HCT116 (cell line): ENCODE measurements at regions not wholly inside any gene's neighbourhood (a gene's known extent, or its start where the extent isn't known, plus 50 kb on each side); places are given as distances from the start of the nearest gene placed in this dataset.

ENCODE experiments used
- ATAC-seq: fragments of 200-7000 bp; cut with Tn5 transposase; 2 replicates; pipeline ENCODE4 v1.9.1; 2020; ENCODE audit warnings: mild to moderate bottlenecking, moderate library complexity
- BruUV-seq: library from RNA; stranded (reverse); fragments of 400-500 nt; replicated peaks from 2 replicates; lab custom pipeline; 2021; lab: Mats Ljungman, UMichigan
- CTCF ChIA-PET: fragments of 300-600 bp; sonication (Branson Sonifier 250); formaldehyde crosslinking; loops from one replicate; lab custom pipeline; 2021; ENCODE audit warnings: antibody characterized with exemption; lab: Charles Lee
- POLR2A ChIA-PET: fragments of 300-600, 350-600 bp; sonication (Branson Sonifier 250); formaldehyde crosslinking; loops from one replicate; lab custom pipeline; 2021; ENCODE audit warnings: antibody characterized with exemption; lab: Charles Lee
- RAD21 ChIA-PET, 2 experiments: fragments of 300-600 bp; sonication (Branson Sonifier 250); formaldehyde crosslinking; loops; one replicate each; lab custom pipeline; 2023; ENCODE audit warnings: low total read pairs in 2 of 2; ENCODE audit not compliant: uncharacterized antibody in 2 of 2, unreplicated experiment in 2 of 2, low non-redundant PET in 1 of 2; lab: Charles Lee
- DNase-seq: peaks from one replicate; pipeline ENCODE4 v3.0.0-alpha.2; 2010; ENCODE audit warnings: low read depth, low spot score
- H2AFZ ChIP-seq: fragments of 200-600 bp; shearing (Covaris generic), sonication (generic); 2 replicates; pipeline ENCODE4 v1.6.1; 2017; ENCODE audit warnings: low read depth, mixed run types, mixed read lengths, antibody characterized with exemption, low read length; ENCODE audit not compliant: poor library complexity, severe bottlenecking
- H3K27ac ChIP-seq: 2 replicates; pipeline ENCODE4 v1.5.1; 2012; ENCODE audit warnings: low read depth, low read length
- H3K27me3 ChIP-seq: fragments of 200-600 bp; sonication (generic); 2 replicates; pipeline ENCODE4 v1.6.1; 2016; ENCODE audit warnings: mixed run types, low read length, mixed read lengths; ENCODE audit not compliant: insufficient read depth
- H3K36me3 ChIP-seq, 2 experiments: fragments of 200-500 bp in 1 of 2; fragments of 200-600 bp in 1 of 2; sonication (Bioruptor generic) in 1 of 2; sonication (generic) in 1 of 2; 2 replicates each; pipeline versions ENCODE4 v1.5.1 to v1.6.1; 2014 to 2016; ENCODE audit warnings: low read length in 2 of 2, inconsistent platforms in 1 of 2, mixed read lengths in 1 of 2, mixed run types in 1 of 2; ENCODE audit not compliant: insufficient read depth in 2 of 2, control insufficient read depth in 1 of 2
- H3K4me1 ChIP-seq, 2 experiments: fragments of 200-600 bp in 1 of 2; sonication (generic) in 1 of 2; 2 replicates each; pipeline versions ENCODE4 v1.5.1 to v1.6.1; 2012 to 2017; ENCODE audit warnings: low read length in 2 of 2, inconsistent platforms in 1 of 2, mild to moderate bottlenecking in 1 of 2, mixed read lengths in 1 of 2, mixed run types in 1 of 2, moderate library complexity in 1 of 2; ENCODE audit not compliant: insufficient read depth in 2 of 2, control insufficient read depth in 1 of 2
- H3K4me2 ChIP-seq: fragments of 200-600 bp; sonication (generic); 2 replicates; pipeline ENCODE4 v1.6.1; 2017; ENCODE audit warnings: mixed run types, low read length, mixed read lengths
- H3K4me3 ChIP-seq, 2 experiments: fragments of 200-600 bp in 1 of 2; sonication (generic) in 1 of 2; replicated peaks in 1 of 2; 2 replicates each; pipeline ENCODE4 v1.5.1; 2011 to 2016; ENCODE audit warnings: low read length in 2 of 2, control low read depth in 1 of 2, low read depth in 1 of 2, mild to moderate bottlenecking in 1 of 2, mixed read lengths in 1 of 2, mixed run types in 1 of 2
- H3K79me2 ChIP-seq: fragments of 200-600 bp; sonication (generic); 2 replicates; pipeline ENCODE4 v1.6.1; 2017; ENCODE audit warnings: mild to moderate bottlenecking, mixed run types, low read length, moderate library complexity, mixed read lengths; ENCODE audit not compliant: insufficient read depth
- H3K9ac ChIP-seq: fragments of 200-600 bp; sonication (generic); 2 replicates; pipeline ENCODE4 v1.6.1; 2016; ENCODE audit warnings: low read length, mixed read lengths
- H3K9me2 ChIP-seq: fragments of 200-600 bp; sonication (generic), shearing (Covaris generic); 2 replicates; pipeline ENCODE4 v1.6.1; 2017; ENCODE audit warnings: mixed run types, mild to moderate bottlenecking, moderate library complexity; ENCODE audit not compliant: insufficient read depth
- H3K9me3 ChIP-seq, 2 experiments: fragments of 200-500 bp in 1 of 2; fragments of 200-600 bp in 1 of 2; sonication (Bioruptor generic) in 1 of 2; sonication (generic) in 1 of 2; 2 replicates each; pipeline ENCODE4 v1.6.1; 2014 to 2017; ENCODE audit warnings: low read length in 2 of 2, mixed read lengths in 2 of 2, inconsistent platforms in 1 of 2, low read depth in 1 of 2, mild to moderate bottlenecking in 1 of 2, mixed run types in 1 of 2, moderate library complexity in 1 of 2; ENCODE audit not compliant: control insufficient read depth in 1 of 2, insufficient read depth in 1 of 2
- H4K20me1 ChIP-seq: fragments of 200-600 bp; sonication (generic), shearing (Covaris generic); 2 replicates; pipeline ENCODE4 v1.6.1; 2017; ENCODE audit warnings: mixed run types, mild to moderate bottlenecking, moderate library complexity; ENCODE audit not compliant: insufficient read depth
- ATF3 ChIP-seq: IDR thresholded peaks from 2 replicates; pipeline ENCODE4 v1.6.1; 2012
- CBX3 ChIP-seq: IDR thresholded peaks from 2 replicates; pipeline ENCODE4 v1.6.1; 2012; ENCODE audit warnings: low read depth
- EGR1 ChIP-seq: IDR thresholded peaks from 2 replicates; pipeline ENCODE4 v1.6.1; 2012; ENCODE audit warnings: low read depth
- EZH2 ChIP-seq: fragments of 200-600 bp; sonication (generic); IDR thresholded peaks from 2 replicates; pipeline ENCODE4 v1.6.1; 2017; ENCODE audit warnings: antibody characterized with exemption, mixed run types
- JUND ChIP-seq: IDR thresholded peaks from 2 replicates; pipeline ENCODE4 v1.6.1; 2012
- POLR2AphosphoS5 ChIP-seq: IDR thresholded peaks from 2 replicates; pipeline ENCODE4 v1.6.1; 2011; ENCODE audit warnings: mild to moderate bottlenecking, low read depth, low read length, moderate library complexity
- RAD21 ChIP-seq: IDR thresholded peaks from 2 replicates; pipeline ENCODE4 v1.6.1; 2012; ENCODE audit warnings: low read depth, mild to moderate bottlenecking
- SIN3A ChIP-seq: IDR thresholded peaks from 2 replicates; pipeline ENCODE4 v1.6.1; 2012; ENCODE audit warnings: low read depth
- SP1 ChIP-seq: IDR thresholded peaks from 2 replicates; pipeline ENCODE4 v1.6.1; 2012; ENCODE audit warnings: low read depth
- SRF ChIP-seq: IDR thresholded peaks from 2 replicates; pipeline ENCODE4 v1.6.1; 2012; ENCODE audit warnings: low read depth
- TCF7L2 ChIP-seq: IDR thresholded peaks from 2 replicates; pipeline ENCODE4 v1.7.0; 2011; ENCODE audit warnings: borderline replicate concordance, inconsistent platforms; ENCODE audit not compliant: insufficient read depth, insufficient read length; ENCODE audit errors: extremely low read depth
- YY1 ChIP-seq: IDR thresholded peaks from 2 replicates; pipeline ENCODE4 v1.6.1; 2011; ENCODE audit warnings: low read length, low read depth, moderate library complexity, mild to moderate bottlenecking; ENCODE audit not compliant: insufficient replicate concordance; ENCODE audit errors: extremely low read depth
- ZBTB33 ChIP-seq: IDR thresholded peaks from 2 replicates; pipeline ENCODE4 v1.6.1; 2011; ENCODE audit warnings: mild to moderate bottlenecking, low read length, moderate library complexity; ENCODE audit not compliant: insufficient replicate concordance; ENCODE audit errors: extremely low read depth
- ZFX ChIP-seq: fragments of 450-650 bp; IDR thresholded peaks from 2 replicates; pipeline ENCODE4 v1.6.1; 2017
- intact Hi-C: fragments of 100-400 bp; cut with micrococcal nuclease; formaldehyde crosslinking; loops from 2 replicates; pipeline ENCODE4 v1.10.0; 2022

GRCh38 chr5:56512313-56512996 lies 279.3 kb upstream of the ANKRD55 start (continued):
- TF ChIP-seq EGR1 (no peak), ZFX (no peak), ZBTB33 (no peak), JUND (no peak), POLR2AphosphoS5 (no peak), TCF7L2 (no peak)
- TF ChIP-seq, all 23 proteins: peak for 0

GRCh38 chr5:56511326-56511841 lies 278.3 kb upstream of the ANKRD55 start:
- Histone ChIP-seq H3K27ac (no peak overlapping the region), H3K27me3 (no peaks in the 10 kb centered on the region), H3K36me3 (no peaks in the 10 kb centered on the region), H2AFZ (no peak overlapping the region), H3K9ac (no peak overlapping the region), H3K9me3 (no peaks in the 10 kb centered on the region), H3K4me2 (no peak overlapping the region), H3K4me3 (no peak overlapping the region), H3K4me1 (peaks cover 3 to 6% of the 10 kb centered on the region in 2 experiments; a peak in 2 of 4 replicates), H3K79me2 (no peaks in the 10 kb centered on the region), H4K20me1 (no peaks in the 10 kb centered on the region), H3K9me2 (no peaks in the 10 kb centered on the region)
- no peak for ATAC-seq
- ChIA-PET POLR2A (no interaction called here), CTCF (no interaction called here), RAD21 (no interaction called here)
- no peak for TF ChIP-seq JUND
- no peak for TF ChIP-seq SRF
- TF ChIP-seq YY1: no peak
- TF ChIP-seq ZBTB33: no peak
- TF ChIP-seq EZH2: no peak
- TF ChIP-seq POLR2AphosphoS5: no peak
- no peak for TF ChIP-seq SIN3A
- no peak for TF ChIP-seq ATF3
- TF ChIP-seq CBX3: no peak
- no peak for TF ChIP-seq EGR1
- TF ChIP-seq ZFX: no peak
- TF ChIP-seq SP1: no peak
- TF ChIP-seq RAD21: no peak
- no TSS peak for BruUV-seq
- intact Hi-C loops: no loop called here
- DNase-seq: no peak
